Prostate gland (tissue), 2 donors: ENCODE measurements at regions not wholly inside any gene's neighbourhood (a gene's known extent, or its start where the extent isn't known, plus 50 kb on each side); places are given as distances from the start of the nearest gene placed in this dataset.

Experiments
- CTCF ChIP-seq, 4 experiments: fragments of 200-600 bp in 2 of 4; fragments of 450-650 bp in 2 of 4; sonication (generic) in 2 of 4; IDR thresholded peaks; 1 replicate in 3 of 4; 2 replicates in 1 of 4; pipeline ENCODE4 v1.5.1; 2016 to 2019; ENCODE audit warnings: antibody characterized with exemption in 4 of 4, mild to moderate bottlenecking in 2 of 4, moderate library complexity in 2 of 4
- POLR2A ChIP-seq: fragments of 450-650 bp; IDR thresholded peaks from one replicate; pipeline ENCODE4 v1.6.1; 2016; ENCODE audit warnings: antibody characterized with exemption, mild to moderate bottlenecking

GRCh38 chr3:55175423-55175822 is 247.6 kb upstream of the LRTM1 start:
- TF ChIP-seq CTCF (IDR thresholded peaks at IDR 0.05) (no peak), POLR2A (no peak)
